ENCODE measurements at regions not wholly inside any gene's neighbourhood (a gene's known extent, or its start where the extent isn't known, plus 50 kb on each side); places are given as distances from the start of the nearest gene placed in this dataset.

- H3K4me3 Mint-ChIP-seq (ENCODE audit: unreplicated experiment) = no peak overlapping the region
Observed at GRCh38 chr7:10739401-10739800, 234.3 kb upstream of the PHF14 start.

GRCh38 chr7:10740805-10741204, 232.9 kb upstream of the PHF14 start:
- Mint-ChIP-seq H3K4me1 (ENCODE audit: unreplicated experiment) (no peaks in the 10 kb centered on the region), H3K27ac (ENCODE audit: unreplicated experiment) (no peak overlapping the region), H3K4me3 (ENCODE audit: unreplicated experiment) (no peak overlapping the region), H3K9me3 (ENCODE audit: unreplicated experiment) (peaks cover 11% of the 10 kb centered on the region), H3K36me3 (ENCODE audit: unreplicated experiment) (no peaks in the 10 kb centered on the region), H3K27me3 (ENCODE audit: unreplicated experiment) (no peaks in the 10 kb centered on the region)
- no peak for DNase-seq (ENCODE audit: extremely low spot score, unreplicated experiment)
- TF ChIP-seq CTCF (IDR thresholded peaks at IDR 0.05) = no peak

More at GRCh38 chr7:10739401-10739800, 234.3 kb upstream of the PHF14 start:
- Mint-ChIP-seq H3K9me3 (ENCODE audit: unreplicated experiment) (peaks cover 12% of the 10 kb centered on the region), H3K36me3 (ENCODE audit: unreplicated experiment) (no peaks in the 10 kb centered on the region), H3K4me1 (ENCODE audit: unreplicated experiment) (no peaks in the 10 kb centered on the region), H3K27me3 (ENCODE audit: unreplicated experiment) (no peaks in the 10 kb centered on the region), H3K27ac (ENCODE audit: unreplicated experiment) (no peak overlapping the region)
- TF ChIP-seq CTCF (IDR thresholded peaks at IDR 0.05) = no peak
- no peak for DNase-seq (ENCODE audit: extremely low spot score, unreplicated experiment)

GRCh38 chr7:10756981-10757380, 216.7 kb upstream of the PHF14 start:
- Mint-ChIP-seq H3K9me3 (ENCODE audit: unreplicated experiment) (peaks cover 16% of the 10 kb centered on the region), H3K36me3 (ENCODE audit: unreplicated experiment) (no peaks in the 10 kb centered on the region), H3K4me1 (ENCODE audit: unreplicated experiment) (no peaks in the 10 kb centered on the region), H3K4me3 (ENCODE audit: unreplicated experiment) (no peak overlapping the region), H3K27ac (ENCODE audit: unreplicated experiment) (no peak overlapping the region), H3K27me3 (ENCODE audit: unreplicated experiment) (no peaks in the 10 kb centered on the region)
- no peak for TF ChIP-seq CTCF (IDR thresholded peaks at IDR 0.05)
- no peak for DNase-seq (ENCODE audit: extremely low spot score, unreplicated experiment)

- no peak overlapping the region for H3K4me3 Mint-ChIP-seq (ENCODE audit: unreplicated experiment)
- peaks cover 16% of the 10 kb centered on the region for H3K9me3 Mint-ChIP-seq (ENCODE audit: unreplicated experiment)
- no peaks in the 10 kb centered on the region for H3K27me3 Mint-ChIP-seq (ENCODE audit: unreplicated experiment)
- no peaks in the 10 kb centered on the region for H3K36me3 Mint-ChIP-seq (ENCODE audit: unreplicated experiment)
- no peak for TF ChIP-seq CTCF (IDR thresholded peaks at IDR 0.05)
- no peaks in the 10 kb centered on the region for H3K4me1 Mint-ChIP-seq (ENCODE audit: unreplicated experiment)
- H3K27ac Mint-ChIP-seq (ENCODE audit: unreplicated experiment) = no peak overlapping the region
- DNase-seq (ENCODE audit: extremely low spot score, unreplicated experiment) = no peak
Observed at GRCh38 chr7:10759120-10759519, 214.6 kb upstream of the PHF14 start.

GRCh38 chr7:10767771-10768170, 205.9 kb upstream of the PHF14 start:
- Mint-ChIP-seq H3K27ac (ENCODE audit: unreplicated experiment) (no peak overlapping the region), H3K36me3 (ENCODE audit: unreplicated experiment) (no peaks in the 10 kb centered on the region), H3K9me3 (ENCODE audit: unreplicated experiment) (no peaks in the 10 kb centered on the region), H3K4me3 (ENCODE audit: unreplicated experiment) (no peak overlapping the region), H3K4me1 (ENCODE audit: unreplicated experiment) (peaks cover 4% of the 10 kb centered on the region), H3K27me3 (ENCODE audit: unreplicated experiment) (no peaks in the 10 kb centered on the region)
- DNase-seq (ENCODE audit: extremely low spot score, unreplicated experiment) = no peak
- TF ChIP-seq CTCF (IDR thresholded peaks at IDR 0.05) = no peak
